Upper lobe of right lung (tissue), 1 donor: ENCODE measurements at regions not wholly inside any gene's neighbourhood (a gene's known extent, or its start where the extent isn't known, plus 50 kb on each side); places are given as distances from the start of the nearest gene placed in this dataset.

Source experiments
- ATAC-seq: fragments of 200-7000 bp; cut with Tn5 transposase; one replicate; pipeline ENCODE4 v1.9.1; 2020; ENCODE audit warnings: mild to moderate bottlenecking, moderate library complexity
- DNase-seq: peaks from one replicate; pipeline ENCODE4 v3.0.0-alpha.2; 2020
- H3K27ac ChIP-seq: fragments of 200-600 bp; one replicate; pipeline ENCODE4 v1.8.0; 2022
- H3K27me3 ChIP-seq: fragments of 200-600 bp; one replicate; pipeline ENCODE4 v1.8.0; 2022; ENCODE audit warnings: mild to moderate bottlenecking
- H3K36me3 ChIP-seq: fragments of 200-600 bp; one replicate; pipeline ENCODE4 v1.8.0; 2022
- H3K4me1 ChIP-seq: fragments of 200-600 bp; one replicate; pipeline ENCODE4 v1.8.0; 2022
- H3K4me3 ChIP-seq: fragments of 200-600 bp; one replicate; pipeline ENCODE4 v1.8.0; 2022; ENCODE audit warnings: mild to moderate bottlenecking
- H3K9me3 ChIP-seq: fragments of 200-600 bp; one replicate; pipeline ENCODE4 v1.8.0; 2022
- CTCF ChIP-seq: fragments of 200-600 bp; IDR thresholded peaks from one replicate; pipeline ENCODE4 v1.8.0; 2022; ENCODE audit warnings: antibody characterized with exemption
- intact Hi-C: fragments of 100-400 bp; cut with DNase I; formaldehyde crosslinking; loops from one replicate; pipeline ENCODE4 v1.11.0; 2022
- donor health status: DM: no; HTN: yes; CAD: no; lungs with severe emphysema.

- intact Hi-C loops = no loop called here
- DNase-seq (no peak), ATAC-seq (no peak)
- Histone ChIP-seq H3K27ac (no peak overlapping the region), H3K9me3 (no peaks in the 10 kb centered on the region), H3K4me3 (no peak overlapping the region), H3K27me3 (peaks cover 7% of the 10 kb centered on the region), H3K36me3 (no peaks in the 10 kb centered on the region), H3K4me1 (no peaks in the 10 kb centered on the region)
- no peak for TF ChIP-seq CTCF
These were observed 211.3 kb upstream of the ARL4C start for GRCh38 chr2:234708091-234708683.

- Histone ChIP-seq H3K27ac (no peak overlapping the region), H3K27me3 (peaks cover 7% of the 10 kb centered on the region), H3K9me3 (no peaks in the 10 kb centered on the region), H3K4me1 (no peaks in the 10 kb centered on the region), H3K4me3 (no peak overlapping the region), H3K36me3 (no peaks in the 10 kb centered on the region)
- DNase-seq = no peak
- ATAC-seq = no peak
- intact Hi-C loops = no loop called here
- TF ChIP-seq CTCF = no peak
These were observed 209.2 kb upstream of the ARL4C start for GRCh38 chr2:234706086-234706485.

- intact Hi-C loops = no loop called here
- Histone ChIP-seq H3K36me3 (no peaks in the 10 kb centered on the region), H3K27ac (no peak overlapping the region), H3K4me3 (no peak overlapping the region), H3K27me3 (peaks cover 7% of the 10 kb centered on the region), H3K9me3 (no peaks in the 10 kb centered on the region), H3K4me1 (no peaks in the 10 kb centered on the region)
- no peak for ATAC-seq
- no peak for TF ChIP-seq CTCF
- DNase-seq = no peak
These were observed 208.2 kb upstream of the ARL4C start for GRCh38 chr2:234705108-234705507.

GRCh38 chr2:234703258-234703657 is 206.4 kb upstream of the ARL4C start:
- intact Hi-C loops = no loop called here
- Histone ChIP-seq H3K27ac (no peak overlapping the region), H3K4me3 (no peak overlapping the region), H3K4me1 (no peaks in the 10 kb centered on the region), H3K27me3 (no peaks in the 10 kb centered on the region), H3K36me3 (no peaks in the 10 kb centered on the region), H3K9me3 (no peaks in the 10 kb centered on the region)
- no peak for TF ChIP-seq CTCF
- DNase-seq (no peak), ATAC-seq (no peak)

GRCh38 chr2:234702731-234703225 is 205.9 kb upstream of the ARL4C start:
- no peak for TF ChIP-seq CTCF
- Histone ChIP-seq H3K27me3 (no peaks in the 10 kb centered on the region), H3K4me1 (no peaks in the 10 kb centered on the region), H3K9me3 (no peaks in the 10 kb centered on the region), H3K36me3 (no peaks in the 10 kb centered on the region), H3K27ac (no peak overlapping the region), H3K4me3 (no peak overlapping the region)
- intact Hi-C loops = no loop called here
- ATAC-seq (no peak), DNase-seq (no peak)

- intact Hi-C loops = no loop called here
- no peak for TF ChIP-seq CTCF
- Histone ChIP-seq H3K4me1 (no peaks in the 10 kb centered on the region), H3K27me3 (no peaks in the 10 kb centered on the region), H3K9me3 (peaks cover 7% of the 10 kb centered on the region), H3K36me3 (no peaks in the 10 kb centered on the region), H3K4me3 (no peak overlapping the region), H3K27ac (no peak overlapping the region)
- ATAC-seq = no peak
- no peak for DNase-seq
These were observed 205.0 kb upstream of the ARL4C start for GRCh38 chr2:234701841-234702240.
